Right lobe of liver (tissue), 6 donors: ENCODE measurements at regions not wholly inside any gene's neighbourhood (a gene's known extent, or its start where the extent isn't known, plus 50 kb on each side); places are given as distances from the start of the nearest gene placed in this dataset.
A peak's percentile ranks its signal among the peaks of the same experiment; 100 is the strongest.

Experiments used
- ATAC-seq, 4 donors: fragments of 200-7000 bp; cut with Tn5 transposase; one replicate each; pipeline ENCODE4 v1.9.1; 2020; ENCODE audit warnings: mild to moderate bottlenecking in 4 of 4, moderate library complexity in 4 of 4
- DNase-seq, 3 donors: peaks; one replicate each; pipeline ENCODE4 v3.0.0-alpha.2; 2020
- H3K27ac ChIP-seq, 3 donors: fragments of 200-600 bp; one replicate each; pipeline ENCODE4 v1.8.0; 2022
- H3K27me3 ChIP-seq, 2 donors: fragments of 200-600 bp; one replicate each; pipeline ENCODE4 v1.8.0; 2022
- H3K36me3 ChIP-seq, 4 donors: fragments of 200-600 bp; sonication (generic) in 1 of 4; one replicate each; pipeline versions ENCODE4 v1.5.1 to v1.8.0; 2017 to 2022; ENCODE audit warnings: control low read depth in 1 of 4
- H3K4me1 ChIP-seq, 4 donors: fragments of 200-600 bp; sonication (generic) in 1 of 4; one replicate each; pipeline versions ENCODE4 v1.5.1 to v1.8.0; 2017 to 2022; ENCODE audit warnings: control low read depth in 1 of 4
- H3K4me3 ChIP-seq, 3 donors: fragments of 200-600 bp; one replicate each; pipeline ENCODE4 v1.8.0; 2022
- H3K9me3 ChIP-seq, 4 donors: fragments of 200-600 bp; sonication (generic) in 1 of 4; one replicate each; pipeline versions ENCODE4 v1.5.1 to v1.8.0; 2017 to 2022; ENCODE audit warnings: control low read depth in 1 of 4
- POLR2A ChIP-seq: fragments of 450-650 bp; IDR thresholded peaks from one replicate; pipeline ENCODE4 v1.6.1; 2017; ENCODE audit warnings: antibody characterized with exemption, mild to moderate bottlenecking
- WGBS: methylation state at CpG from one replicate; pipeline ENCODE4 v1.1.6; 2018; ENCODE audit warnings: low coverage, low lambda C conversion rate; ENCODE audit not compliant: insufficient coverage; ENCODE audit errors: missing lambda C conversion rate; 5-methylcytosine and 5-hydroxymethylcytosine counted together
- intact Hi-C, 2 donors: fragments of 100-400 bp; cut with DNase I; formaldehyde crosslinking; loops; one replicate each; pipeline versions ENCODE4 v1.11.2 to v1.14.1; 2022
- TF ChIP-seq, protein P1 (sequence below), 4 donors: fragments of 200-600 bp in 3 of 4; fragments of 450-650 bp in 1 of 4; IDR thresholded peaks; one replicate each; pipeline versions ENCODE4 v1.5.1 to v1.8.0; 2016 to 2022; ENCODE audit warnings: antibody characterized with exemption in 4 of 4, mild to moderate bottlenecking in 2 of 4
- donor health status: DM: no; HTN: yes; CAD: no.
- donor health status: DM: no; HTN: no; CAD: no.
- donor health status: DM: no; HTN: no; CAD: no.
- donor health status: DM: no; HTN: yes; CAD: no.
- donor health status: DM: no; HTN: yes; CAD: no.

DNA sequence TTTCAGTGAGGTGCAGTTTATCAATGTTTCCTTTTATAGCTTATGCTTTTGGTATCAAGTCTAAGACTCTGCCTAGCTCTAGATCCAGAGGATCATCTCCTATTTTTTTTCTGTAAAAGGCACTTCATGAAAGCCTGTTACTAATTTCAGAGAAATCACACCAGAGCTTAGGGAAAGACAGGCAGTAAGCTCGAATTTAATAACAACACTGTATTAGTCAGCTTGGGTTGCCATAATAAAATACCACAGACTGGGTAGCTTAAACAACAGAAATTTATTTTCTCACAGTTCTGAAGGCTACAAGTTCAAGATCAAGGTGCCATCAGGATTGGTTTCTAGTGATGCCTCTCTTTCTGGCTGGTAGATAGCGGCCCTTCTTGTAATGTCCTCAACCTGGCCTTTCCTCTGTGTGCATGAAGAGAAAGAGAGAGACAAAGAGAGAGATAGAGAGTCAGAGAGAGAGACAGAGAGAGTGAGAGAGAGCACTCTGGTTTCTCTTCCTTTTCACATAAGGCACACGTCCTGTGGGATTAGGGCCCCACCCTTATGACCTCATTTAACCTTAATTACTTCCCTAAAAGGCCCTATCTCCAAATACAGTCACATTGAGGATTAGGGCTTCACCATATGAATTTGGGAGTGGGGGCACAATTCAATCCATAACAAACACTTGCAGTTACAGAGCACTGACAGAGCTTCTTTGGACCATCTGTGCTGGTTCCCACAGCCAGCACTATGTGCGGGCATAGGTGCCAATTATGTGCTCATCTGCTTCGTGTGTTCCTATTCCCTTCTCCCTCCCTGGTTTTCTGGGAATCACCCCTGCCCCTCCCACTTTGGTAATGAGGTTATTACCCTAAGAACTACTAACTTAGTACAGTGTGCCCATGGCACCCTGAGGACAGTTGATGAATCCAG is 114.8 kb upstream of the MED14 start:
- intact Hi-C loops = no loop called here
- 45% methylated on average over 4 of the region's 5 CpGs for WGBS
- Histone ChIP-seq H3K36me3 (no peaks in the 10 kb centered on the region), H3K4me1 (no peaks in the 10 kb centered on the region), H3K27ac (no peak overlapping the region), H3K4me3 (no peak overlapping the region), H3K27me3 (no peaks in the 10 kb centered on the region), H3K9me3 (no peaks in the 10 kb centered on the region)
- no peak for ATAC-seq
- DNase-seq = no peak
- no peak for TF ChIP-seq POLR2A
- TF ChIP-seq, protein P1, sequence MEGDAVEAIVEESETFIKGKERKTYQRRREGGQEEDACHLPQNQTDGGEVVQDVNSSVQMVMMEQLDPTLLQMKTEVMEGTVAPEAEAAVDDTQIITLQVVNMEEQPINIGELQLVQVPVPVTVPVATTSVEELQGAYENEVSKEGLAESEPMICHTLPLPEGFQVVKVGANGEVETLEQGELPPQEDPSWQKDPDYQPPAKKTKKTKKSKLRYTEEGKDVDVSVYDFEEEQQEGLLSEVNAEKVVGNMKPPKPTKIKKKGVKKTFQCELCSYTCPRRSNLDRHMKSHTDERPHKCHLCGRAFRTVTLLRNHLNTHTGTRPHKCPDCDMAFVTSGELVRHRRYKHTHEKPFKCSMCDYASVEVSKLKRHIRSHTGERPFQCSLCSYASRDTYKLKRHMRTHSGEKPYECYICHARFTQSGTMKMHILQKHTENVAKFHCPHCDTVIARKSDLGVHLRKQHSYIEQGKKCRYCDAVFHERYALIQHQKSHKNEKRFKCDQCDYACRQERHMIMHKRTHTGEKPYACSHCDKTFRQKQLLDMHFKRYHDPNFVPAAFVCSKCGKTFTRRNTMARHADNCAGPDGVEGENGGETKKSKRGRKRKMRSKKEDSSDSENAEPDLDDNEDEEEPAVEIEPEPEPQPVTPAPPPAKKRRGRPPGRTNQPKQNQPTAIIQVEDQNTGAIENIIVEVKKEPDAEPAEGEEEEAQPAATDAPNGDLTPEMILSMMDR (IDR thresholded peaks at IDR 0.05) = no peak

DNA sequence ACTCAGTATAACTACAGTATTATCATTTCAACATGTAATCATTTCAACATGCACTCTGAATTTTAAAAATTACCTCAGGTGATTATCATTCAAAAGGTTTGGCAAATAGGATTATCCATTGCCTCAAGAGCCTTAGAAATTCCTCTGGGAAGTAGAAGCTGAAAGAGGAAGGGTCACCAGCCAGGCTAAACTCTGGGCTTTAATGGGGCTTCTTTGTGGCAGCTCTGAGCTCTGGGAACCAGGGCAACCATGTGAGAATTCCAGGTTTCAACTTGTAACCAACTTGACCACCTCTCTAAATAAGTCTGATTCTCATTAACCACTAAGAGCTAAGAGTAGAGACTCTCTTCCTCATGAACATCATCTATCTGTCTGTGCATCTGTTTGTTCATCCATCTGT is 117.2 kb upstream of the MED14 start:
- Histone ChIP-seq H3K27me3 (no peaks in the 10 kb centered on the region), H3K4me1 (no peaks in the 10 kb centered on the region), H3K36me3 (no peaks in the 10 kb centered on the region), H3K4me3 (no peak overlapping the region), H3K27ac (no peak overlapping the region), H3K9me3 (no peaks in the 10 kb centered on the region)
- no peak for TF ChIP-seq POLR2A
- TF ChIP-seq, protein P1 (IDR thresholded peaks at IDR 0.05) = no peak
- intact Hi-C loops = no loop called here
- no peak for ATAC-seq
- no peak for DNase-seq

DNA sequence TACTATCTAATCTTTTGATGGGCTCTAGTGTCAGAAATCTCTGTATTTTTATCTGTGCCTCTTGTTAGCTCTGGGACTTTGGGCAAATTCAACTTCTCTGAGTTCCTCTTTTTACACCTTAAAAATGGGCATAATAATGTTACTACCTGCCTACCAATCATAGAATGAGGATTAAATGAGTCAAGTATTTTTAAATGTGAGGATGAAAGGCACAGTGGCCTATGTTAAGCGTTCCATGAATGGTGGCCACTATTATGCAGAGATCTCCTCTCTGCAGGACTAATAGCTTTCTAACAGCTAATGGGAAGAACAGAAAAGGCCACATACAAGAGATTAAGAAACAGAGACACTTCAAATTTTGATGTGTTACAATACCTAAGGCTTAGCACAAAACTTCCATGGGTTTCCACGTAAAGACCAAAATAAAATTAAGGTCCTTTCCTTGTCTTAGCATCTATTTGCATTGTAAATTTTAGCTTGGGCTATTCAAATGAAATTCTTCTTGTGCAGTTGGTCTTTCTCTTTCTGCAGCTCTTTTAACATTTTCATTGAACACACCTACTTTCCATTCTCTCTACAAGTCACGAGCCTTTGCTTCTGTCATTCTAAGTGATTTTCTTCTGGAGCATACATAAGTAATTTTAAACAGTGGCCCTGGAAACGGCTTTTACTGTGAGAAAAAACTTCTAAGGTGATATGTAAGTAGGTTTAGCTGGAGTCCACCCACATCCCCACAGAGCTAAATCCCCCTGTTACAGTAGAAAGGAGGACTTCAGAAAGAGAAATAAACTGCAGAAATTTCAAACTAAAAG is 117.9 kb upstream of the MED14 start:
- Histone ChIP-seq H3K27ac (no peak overlapping the region), H3K4me1 (no peaks in the 10 kb centered on the region), H3K36me3 (no peaks in the 10 kb centered on the region), H3K9me3 (no peaks in the 10 kb centered on the region), H3K4me3 (no peak overlapping the region), H3K27me3 (no peaks in the 10 kb centered on the region)
- intact Hi-C loops = no loop called here
- DNase-seq = no peak
- 13% methylated on average over 4 of the region's 4 CpGs for WGBS
- ATAC-seq = no peak
- TF ChIP-seq, protein P1 (IDR thresholded peaks at IDR 0.05) = no peak
- TF ChIP-seq POLR2A = no peak

DNA sequence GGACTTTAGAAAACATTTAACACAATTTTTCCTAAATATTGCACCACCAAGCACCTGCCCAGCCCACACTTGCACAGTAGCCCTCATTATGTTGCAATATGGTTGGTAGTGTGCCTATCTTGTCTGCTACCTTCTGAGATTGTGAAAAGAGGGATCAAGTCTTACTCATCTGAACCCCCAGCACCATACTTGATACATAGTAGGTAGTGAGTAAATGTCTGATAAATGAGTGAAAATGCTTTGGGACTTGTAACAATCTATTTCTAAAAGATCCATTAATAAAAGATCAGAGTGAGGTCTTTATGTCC is 118.4 kb upstream of the MED14 start:
- Histone ChIP-seq H3K27ac (no peak overlapping the region), H3K27me3 (no peaks in the 10 kb centered on the region), H3K36me3 (no peaks in the 10 kb centered on the region), H3K9me3 (no peaks in the 10 kb centered on the region), H3K4me1 (no peaks in the 10 kb centered on the region), H3K4me3 (no peak overlapping the region)
- intact Hi-C loops = no loop called here
- DNase-seq (no peak), ATAC-seq (peak in 3 of 4 donors; percentile 63 to 67 (median 66))
- no peak for TF ChIP-seq POLR2A
- TF ChIP-seq, protein P1 (IDR thresholded peaks at IDR 0.05) = no peak
